Loucy (cell line): ENCODE measurements at regions not wholly inside any gene's neighbourhood (a gene's known extent, or its start where the extent isn't known, plus 50 kb on each side); places are given as distances from the start of the nearest gene placed in this dataset.

Experiments
- H2AFZ ChIP-seq: fragments of 200-600 bp; sonication (generic); 2 replicates; pipeline ENCODE4 v1.6.0; 2016; ENCODE audit warnings: antibody characterized with exemption, mild to moderate bottlenecking, low read length, moderate library complexity
- H3F3A ChIP-seq: fragments of 200-600 bp; 2 replicates; pipeline ENCODE4 v1.6.0; 2016; ENCODE audit warnings: antibody characterized with exemption, low read depth, mild to moderate bottlenecking
- H3K27me3 ChIP-seq: fragments of 200-600 bp; sonication (generic); 2 replicates; pipeline ENCODE4 v1.6.1; 2014; ENCODE audit warnings: low read length, mild to moderate bottlenecking; ENCODE audit not compliant: insufficient read depth, poor library complexity, severe bottlenecking
- H3K36me3 ChIP-seq: fragments of 200-600 bp; sonication (generic); 2 replicates; pipeline ENCODE4 v1.6.1; 2016; ENCODE audit warnings: low read length; ENCODE audit not compliant: insufficient read depth
- H3K4me1 ChIP-seq: fragments of 200-600 bp; sonication (generic); 2 replicates; pipeline ENCODE4 v1.5.1; 2014; ENCODE audit warnings: low read length, mild to moderate bottlenecking; ENCODE audit not compliant: insufficient read depth, poor library complexity, severe bottlenecking
- H3K4me2 ChIP-seq: fragments of 200-600 bp; sonication (generic); 2 replicates; pipeline ENCODE4 v1.6.0; 2014; ENCODE audit warnings: antibody characterized with exemption, low read length, low read depth, mild to moderate bottlenecking; ENCODE audit not compliant: poor library complexity, severe bottlenecking
- H3K4me3 ChIP-seq: fragments of 200-600 bp; sonication (generic); 2 replicates; pipeline ENCODE4 v1.5.1; 2014; ENCODE audit warnings: low read length, mild to moderate bottlenecking, mixed read lengths; ENCODE audit not compliant: poor library complexity, severe bottlenecking
- H3K79me2 ChIP-seq: fragments of 200-600 bp; sonication (generic); 2 replicates; pipeline ENCODE4 v1.6.1; 2014; ENCODE audit warnings: low read length; ENCODE audit not compliant: insufficient read depth
- H3K9ac ChIP-seq: fragments of 200-600 bp; sonication (generic); 2 replicates; pipeline ENCODE4 v1.6.0; 2014; ENCODE audit warnings: mild to moderate bottlenecking, low read depth, low read length, moderate library complexity; ENCODE audit not compliant: poor library complexity, severe bottlenecking
- H3K9me2 ChIP-seq: fragments of 200-600 bp; sonication (generic); replicated peaks from 2 replicates; pipeline ENCODE4 v1.6.1; 2016; ENCODE audit warnings: low read depth, low read length, mixed read lengths
- H3K9me3 ChIP-seq: fragments of 200-600 bp; sonication (generic); 2 replicates; pipeline ENCODE4 v1.6.1; 2014; ENCODE audit warnings: mild to moderate bottlenecking, antibody characterized with exemption, low read length, low read depth; ENCODE audit not compliant: insufficient read depth
- H4K20me1 ChIP-seq: fragments of 200-600 bp; sonication (generic); 2 replicates; pipeline ENCODE4 v1.6.0; 2014; ENCODE audit warnings: antibody characterized with exemption, low read length, mild to moderate bottlenecking; ENCODE audit not compliant: insufficient read depth, poor library complexity, severe bottlenecking
- CTCF ChIP-seq: fragments of 200-600 bp; sonication (generic); conservative IDR thresholded peaks from 2 replicates; pipeline ENCODE4 v1.5.1; 2014; ENCODE audit warnings: mild to moderate bottlenecking, antibody characterized with exemption, low read length
- EZH2phosphoT487 ChIP-seq: fragments of 200-600 bp; IDR thresholded peaks from 2 replicates; pipeline ENCODE4 v1.6.1; 2018; ENCODE audit warnings: antibody characterized with exemption, mild to moderate bottlenecking, moderate library complexity, borderline replicate concordance

- Histone ChIP-seq H3K27me3 (no peaks in the 10 kb centered on the region), H3K4me2 (no peak overlapping the region), H3F3A (no peaks in the 10 kb centered on the region), H3K4me1 (no peaks in the 10 kb centered on the region), H3K9me3 (no peaks in the 10 kb centered on the region), H3K9ac (no peak overlapping the region), H3K36me3 (no peaks in the 10 kb centered on the region), H4K20me1 (no peaks in the 10 kb centered on the region), H3K79me2 (no peaks in the 10 kb centered on the region), H3K4me3 (no peak overlapping the region), H3K9me2 (no peaks in the 10 kb centered on the region), H2AFZ (no peak overlapping the region)
- no peak for TF ChIP-seq CTCF
- no peak for TF ChIP-seq EZH2phosphoT487
These were observed 1698.2 kb downstream of the REEP3 start for GRCh38 chr10:65219444-65219843.

GRCh38 chr10:65231148-65231547, 1694.7 kb upstream of the LRRTM3 start:
- no peaks in the 10 kb centered on the region for H3K9me2 ChIP-seq
- H2AFZ ChIP-seq, result no peak overlapping the region
- H4K20me1 ChIP-seq, result no peaks in the 10 kb centered on the region
- H3K9me3 ChIP-seq, result no peaks in the 10 kb centered on the region
- H3F3A ChIP-seq, result no peaks in the 10 kb centered on the region
- H3K27me3 ChIP-seq, result no peaks in the 10 kb centered on the region
- no peak overlapping the region for H3K4me2 ChIP-seq
- no peak overlapping the region for H3K9ac ChIP-seq
- no peaks in the 10 kb centered on the region for H3K79me2 ChIP-seq
- no peaks in the 10 kb centered on the region for H3K4me1 ChIP-seq
- no peak overlapping the region for H3K4me3 ChIP-seq
- no peak for TF ChIP-seq CTCF
- H3K36me3 ChIP-seq, result no peaks in the 10 kb centered on the region

- Histone ChIP-seq H3K9me2 (no peaks in the 10 kb centered on the region), H3K36me3 (no peaks in the 10 kb centered on the region), H3K79me2 (no peaks in the 10 kb centered on the region), H4K20me1 (no peaks in the 10 kb centered on the region), H2AFZ (no peak overlapping the region), H3K9me3 (no peaks in the 10 kb centered on the region), H3K4me1 (no peaks in the 10 kb centered on the region), H3K9ac (no peak overlapping the region), H3F3A (no peaks in the 10 kb centered on the region), H3K27me3 (no peaks in the 10 kb centered on the region), H3K4me3 (no peak overlapping the region), H3K4me2 (no peak overlapping the region)
- TF ChIP-seq EZH2phosphoT487, result no peak
- no peak for TF ChIP-seq CTCF
These were observed 1691.6 kb upstream of the LRRTM3 start for GRCh38 chr10:65234261-65234660.
